Thyroid gland (tissue), 4 donors: ENCODE measurements at regions not wholly inside any gene's neighbourhood (a gene's known extent, or its start where the extent isn't known, plus 50 kb on each side); places are given as distances from the start of the nearest gene placed in this dataset.
"Not testable (repeated sequence)": the region's sequence is repeated elsewhere in the genome, so short reads cannot be mapped to it uniquely, and the experiment has no call there.

ENCODE experiments used
- POLR2A ChIP-seq, 2 donors: fragments of 450-650 bp; IDR thresholded peaks; one replicate each; pipeline ENCODE4 v1.6.1; 2017; ENCODE audit warnings: antibody characterized with exemption in 2 of 2, mild to moderate bottlenecking in 2 of 2, moderate library complexity in 1 of 2
- TF ChIP-seq, protein P1 (sequence below), 6 experiments: fragments of 200-600 bp in 3 of 6; fragments of 450-650 bp in 3 of 6; sonication (generic) in 3 of 6; IDR thresholded peaks; one replicate each; pipeline ENCODE4 v1.5.1; 2016 to 2019; ENCODE audit warnings: antibody characterized with exemption in 6 of 6, mild to moderate bottlenecking in 2 of 6, inconsistent platforms in 1 of 6, moderate library complexity in 1 of 6

DNA sequence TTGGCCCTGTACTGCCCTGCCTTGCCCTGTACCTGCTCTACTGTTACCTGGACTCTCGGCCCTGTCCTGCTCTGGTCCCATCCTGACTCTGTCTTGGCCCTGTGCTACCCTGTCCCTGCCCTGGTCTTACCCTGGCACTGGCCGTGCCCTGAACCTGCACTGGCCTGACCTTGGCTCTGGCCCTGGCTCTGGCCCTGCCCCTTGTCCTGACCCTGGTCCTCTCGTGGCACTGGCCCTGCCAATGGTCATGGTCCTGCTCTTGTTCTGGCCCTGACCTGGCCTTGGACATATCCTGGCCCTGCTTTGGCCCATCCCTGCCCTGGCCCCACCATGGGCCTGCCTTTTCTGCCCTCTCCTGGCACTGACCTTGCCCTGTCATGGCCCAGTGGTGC is 251.3 kb downstream of the TP53TG3F start:
- TF ChIP-seq, protein P1, sequence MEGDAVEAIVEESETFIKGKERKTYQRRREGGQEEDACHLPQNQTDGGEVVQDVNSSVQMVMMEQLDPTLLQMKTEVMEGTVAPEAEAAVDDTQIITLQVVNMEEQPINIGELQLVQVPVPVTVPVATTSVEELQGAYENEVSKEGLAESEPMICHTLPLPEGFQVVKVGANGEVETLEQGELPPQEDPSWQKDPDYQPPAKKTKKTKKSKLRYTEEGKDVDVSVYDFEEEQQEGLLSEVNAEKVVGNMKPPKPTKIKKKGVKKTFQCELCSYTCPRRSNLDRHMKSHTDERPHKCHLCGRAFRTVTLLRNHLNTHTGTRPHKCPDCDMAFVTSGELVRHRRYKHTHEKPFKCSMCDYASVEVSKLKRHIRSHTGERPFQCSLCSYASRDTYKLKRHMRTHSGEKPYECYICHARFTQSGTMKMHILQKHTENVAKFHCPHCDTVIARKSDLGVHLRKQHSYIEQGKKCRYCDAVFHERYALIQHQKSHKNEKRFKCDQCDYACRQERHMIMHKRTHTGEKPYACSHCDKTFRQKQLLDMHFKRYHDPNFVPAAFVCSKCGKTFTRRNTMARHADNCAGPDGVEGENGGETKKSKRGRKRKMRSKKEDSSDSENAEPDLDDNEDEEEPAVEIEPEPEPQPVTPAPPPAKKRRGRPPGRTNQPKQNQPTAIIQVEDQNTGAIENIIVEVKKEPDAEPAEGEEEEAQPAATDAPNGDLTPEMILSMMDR (IDR thresholded peaks at IDR 0.05) = not testable (repeated sequence)
- TF ChIP-seq POLR2A (IDR thresholded peaks at IDR 0.05) = not testable (repeated sequence)
